Osteocyte (in vitro differentiated cells): ENCODE measurements at regions not wholly inside any gene's neighbourhood (a gene's known extent, or its start where the extent isn't known, plus 50 kb on each side); places are given as distances from the start of the nearest gene placed in this dataset.

Source experiments
- DNase-seq: peaks from one replicate; pipeline ENCODE4 v3.0.0; 2021; ENCODE audit warnings: mixed read lengths; ENCODE audit not compliant: unreplicated experiment; ENCODE audit errors: extremely low spot score
- H3K27ac Mint-ChIP-seq: one replicate; pipeline ENCODE4 v1.8.0; 2021; ENCODE audit warnings: mild to moderate bottlenecking, mixed read lengths; ENCODE audit not compliant: unreplicated experiment
- H3K27me3 Mint-ChIP-seq: one replicate; pipeline ENCODE4 v1.8.0; 2021; ENCODE audit warnings: mixed read lengths; ENCODE audit not compliant: unreplicated experiment
- H3K36me3 Mint-ChIP-seq: one replicate; pipeline ENCODE4 v1.8.0; 2021; ENCODE audit warnings: mixed read lengths; ENCODE audit not compliant: unreplicated experiment
- H3K4me1 Mint-ChIP-seq: one replicate; pipeline ENCODE4 v1.8.0; 2021; ENCODE audit warnings: mixed read lengths; ENCODE audit not compliant: unreplicated experiment
- H3K4me3 Mint-ChIP-seq: one replicate; pipeline ENCODE4 v1.8.0; 2021; ENCODE audit warnings: mild to moderate bottlenecking, moderate library complexity, mixed read lengths; ENCODE audit not compliant: unreplicated experiment
- H3K9me3 Mint-ChIP-seq: one replicate; pipeline ENCODE4 v1.8.0; 2021; ENCODE audit warnings: mixed read lengths; ENCODE audit not compliant: unreplicated experiment
- CTCF ChIP-seq: fragments of 200-600 bp; sonication (generic); IDR thresholded peaks from 2 replicates; pipeline ENCODE4 v1.5.0; 2021; ENCODE audit warnings: antibody characterized with exemption, mild to moderate bottlenecking, moderate library complexity

DNA sequence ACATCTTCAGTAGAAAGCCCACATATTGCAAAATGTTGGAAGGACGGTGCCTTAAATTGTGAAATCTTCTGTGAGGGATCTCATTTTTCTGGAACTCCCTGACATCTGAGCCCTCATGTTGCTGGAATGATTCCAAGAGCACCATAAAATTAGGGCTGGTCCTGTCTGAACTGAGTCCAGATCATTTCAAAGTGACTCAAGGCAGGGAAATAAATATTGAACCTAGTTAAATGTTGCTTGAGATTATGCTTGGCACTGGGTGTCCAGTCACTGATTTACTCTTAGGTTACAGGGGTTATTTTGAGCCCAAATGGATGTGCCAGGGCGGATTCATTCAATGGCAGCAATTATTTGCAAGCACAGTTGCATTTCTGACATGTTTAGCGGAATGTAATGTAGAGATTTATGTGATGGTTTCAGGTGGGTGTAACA, 437.0 kb downstream of the PIK3R1 start:
- no peak for TF ChIP-seq CTCF
- Mint-ChIP-seq H3K27ac (no peak overlapping the region), H3K36me3 (no peaks in the 10 kb centered on the region), H3K9me3 (no peaks in the 10 kb centered on the region), H3K4me1 (peaks cover 15% of the 10 kb centered on the region), H3K27me3 (no peaks in the 10 kb centered on the region), H3K4me3 (no peak overlapping the region)
- no peak for DNase-seq

GRCh38 chr5:68653471-68653870, 437.9 kb downstream of the PIK3R1 start:
- H3K4me1 Mint-ChIP-seq, result peaks cover 18% of the 10 kb centered on the region
- H3K27ac Mint-ChIP-seq, result no peak overlapping the region

GRCh38 chr5:68657055-68657961, 436.5 kb upstream of the SLC30A5 start:
- no peak for TF ChIP-seq CTCF
- Mint-ChIP-seq H3K27me3 (no peaks in the 10 kb centered on the region), H3K36me3 (no peaks in the 10 kb centered on the region), H3K4me1 (peaks cover 27% of the 10 kb centered on the region), H3K27ac (no peak overlapping the region), H3K4me3 (no peak overlapping the region), H3K9me3 (no peaks in the 10 kb centered on the region)
- no peak for DNase-seq

More at GRCh38 chr5:68653471-68653870, 437.9 kb downstream of the PIK3R1 start:
- DNase-seq, result no peak
- no peak overlapping the region for H3K4me3 Mint-ChIP-seq
- TF ChIP-seq CTCF, result no peak
- no peaks in the 10 kb centered on the region for H3K36me3 Mint-ChIP-seq
- H3K9me3 Mint-ChIP-seq, result no peaks in the 10 kb centered on the region
- H3K27me3 Mint-ChIP-seq, result no peaks in the 10 kb centered on the region

DNA sequence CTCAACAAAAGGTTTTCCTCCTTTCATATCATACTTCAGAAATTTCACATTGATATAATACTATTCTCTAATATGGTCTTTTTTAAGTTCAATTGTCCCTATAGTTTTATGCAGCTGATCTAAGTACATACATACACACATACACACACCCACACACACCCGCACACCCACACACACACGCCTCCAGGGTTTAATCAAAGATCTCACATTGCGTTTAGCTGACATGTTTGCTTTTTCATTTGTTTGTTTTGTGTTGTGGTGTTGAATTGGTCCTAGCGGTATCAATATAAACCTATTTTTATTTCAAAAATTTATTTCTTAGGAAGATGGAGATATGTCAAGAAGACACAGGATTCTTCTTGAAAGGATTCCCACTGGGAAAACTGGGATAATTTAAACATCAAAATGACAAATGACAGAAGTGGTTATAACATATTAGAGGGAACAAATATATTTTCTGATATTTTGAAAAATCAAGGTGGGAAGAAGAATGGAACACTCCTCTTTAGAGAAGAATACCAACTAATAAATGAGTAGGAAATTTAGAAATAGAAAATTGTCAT, 434.9 kb upstream of the SLC30A5 start:
- TF ChIP-seq CTCF, result no peak
- no peak overlapping the region for H3K27ac Mint-ChIP-seq
- DNase-seq, result no peak
- H3K9me3 Mint-ChIP-seq, result peaks cover 4% of the 10 kb centered on the region
- no peaks in the 10 kb centered on the region for H3K27me3 Mint-ChIP-seq
- H3K36me3 Mint-ChIP-seq, result no peaks in the 10 kb centered on the region
- H3K4me3 Mint-ChIP-seq, result no peak overlapping the region
- peaks cover 18% of the 10 kb centered on the region for H3K4me1 Mint-ChIP-seq

DNA sequence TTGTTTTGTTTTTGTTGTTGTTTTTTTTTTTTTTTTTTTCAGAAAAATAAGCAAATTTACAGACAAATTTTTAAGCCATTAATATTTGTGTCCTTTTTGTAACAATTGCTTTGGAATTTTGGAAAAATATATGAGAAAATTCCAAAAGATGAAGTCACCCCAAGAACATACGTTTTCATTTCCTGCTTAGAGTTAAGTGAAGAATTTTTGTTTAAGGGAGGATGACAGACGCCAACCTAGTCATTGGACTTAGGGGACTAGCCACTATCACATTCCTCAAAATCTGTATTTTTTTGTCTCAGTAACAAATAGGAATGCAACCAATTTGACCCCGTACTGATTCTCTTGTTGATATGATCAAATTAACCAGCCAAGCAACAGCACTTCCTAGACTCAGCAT, 433.9 kb upstream of the SLC30A5 start:
- H3K4me1 Mint-ChIP-seq, result peaks cover 18% of the 10 kb centered on the region
- no peak for DNase-seq
- H3K27ac Mint-ChIP-seq, result no peak overlapping the region
- H3K9me3 Mint-ChIP-seq, result peaks cover 4% of the 10 kb centered on the region
- no peaks in the 10 kb centered on the region for H3K27me3 Mint-ChIP-seq
- H3K36me3 Mint-ChIP-seq, result no peaks in the 10 kb centered on the region
- no peak overlapping the region for H3K4me3 Mint-ChIP-seq
- no peak for TF ChIP-seq CTCF
